GM10266 (cell line): ENCODE measurements at regions not wholly inside any gene's neighbourhood (a gene's known extent, or its start where the extent isn't known, plus 50 kb on each side); places are given as distances from the start of the nearest gene placed in this dataset.
"Not testable (repeated sequence)": the region's sequence is repeated elsewhere in the genome, so short reads cannot be mapped to it uniquely, and the experiment has no call there.

ENCODE experiments used
- DNase-seq: peaks from one replicate; pipeline ENCODE4 v3.0.0; 2012; ENCODE audit errors: extremely low spot score
- TF ChIP-seq, protein P1 (sequence below): IDR thresholded peaks from 2 replicates; pipeline ENCODE4 v1.5.1; 2012; ENCODE audit warnings: mild to moderate bottlenecking, low read depth; ENCODE audit not compliant: control insufficient read depth, insufficient read depth; ENCODE audit errors: missing control alignments

GRCh38 chr12:58104351-58104755 lies 163.0 kb downstream of the ATP23 start:
- TF ChIP-seq, protein P1, sequence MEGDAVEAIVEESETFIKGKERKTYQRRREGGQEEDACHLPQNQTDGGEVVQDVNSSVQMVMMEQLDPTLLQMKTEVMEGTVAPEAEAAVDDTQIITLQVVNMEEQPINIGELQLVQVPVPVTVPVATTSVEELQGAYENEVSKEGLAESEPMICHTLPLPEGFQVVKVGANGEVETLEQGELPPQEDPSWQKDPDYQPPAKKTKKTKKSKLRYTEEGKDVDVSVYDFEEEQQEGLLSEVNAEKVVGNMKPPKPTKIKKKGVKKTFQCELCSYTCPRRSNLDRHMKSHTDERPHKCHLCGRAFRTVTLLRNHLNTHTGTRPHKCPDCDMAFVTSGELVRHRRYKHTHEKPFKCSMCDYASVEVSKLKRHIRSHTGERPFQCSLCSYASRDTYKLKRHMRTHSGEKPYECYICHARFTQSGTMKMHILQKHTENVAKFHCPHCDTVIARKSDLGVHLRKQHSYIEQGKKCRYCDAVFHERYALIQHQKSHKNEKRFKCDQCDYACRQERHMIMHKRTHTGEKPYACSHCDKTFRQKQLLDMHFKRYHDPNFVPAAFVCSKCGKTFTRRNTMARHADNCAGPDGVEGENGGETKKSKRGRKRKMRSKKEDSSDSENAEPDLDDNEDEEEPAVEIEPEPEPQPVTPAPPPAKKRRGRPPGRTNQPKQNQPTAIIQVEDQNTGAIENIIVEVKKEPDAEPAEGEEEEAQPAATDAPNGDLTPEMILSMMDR = no peak
- DNase-seq = no peak

- no peak for DNase-seq
- TF ChIP-seq, protein P1 = no peak
Measured at GRCh38 chr12:58105225-58106119, 164.1 kb downstream of the ATP23 start.

DNA sequence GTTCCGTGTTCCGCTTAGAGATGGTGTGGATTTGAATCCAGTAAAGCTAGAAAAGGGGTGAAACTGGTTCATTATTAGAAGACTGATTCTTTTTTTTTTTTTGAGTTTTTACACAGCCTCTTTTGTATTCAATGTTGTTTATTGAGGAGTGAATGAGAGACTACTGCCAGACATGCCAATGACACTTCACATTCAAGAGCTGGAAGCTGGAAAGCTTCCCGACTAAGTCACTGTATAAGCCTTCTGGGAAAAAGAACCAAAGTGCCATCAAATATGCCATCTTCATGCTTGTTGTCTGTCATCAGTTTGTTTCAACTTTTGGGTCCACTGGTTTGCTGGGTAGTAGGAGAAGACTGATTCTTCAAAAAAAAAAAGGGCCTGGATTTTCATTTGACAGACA lies 164.8 kb downstream of the ATP23 start:
- no peak for DNase-seq
- TF ChIP-seq, protein P1 = no peak

GRCh38 chr12:58117201-58117600 lies 175.8 kb downstream of the ATP23 start:
- TF ChIP-seq, protein P1 = no peak

DNA sequence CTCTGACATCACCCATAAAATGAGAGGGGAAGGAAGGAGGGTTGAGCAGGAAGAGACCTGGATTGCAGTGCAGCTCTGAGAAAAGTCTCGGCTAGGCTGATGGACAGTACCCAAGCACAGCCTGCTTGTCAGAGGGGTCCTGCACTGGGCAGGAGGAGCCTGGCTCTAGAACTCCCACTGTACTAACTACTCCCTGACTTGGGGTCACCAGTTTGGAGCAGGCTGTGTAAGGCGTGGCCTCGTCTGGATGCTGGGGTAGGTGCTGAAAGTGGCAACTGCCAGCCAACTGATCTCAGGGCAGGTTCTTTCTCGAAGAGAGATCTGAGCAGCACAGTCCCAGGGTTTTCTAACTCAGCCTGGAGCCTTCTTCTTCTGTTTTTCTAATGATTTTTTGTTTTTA lies 176.3 kb downstream of the ATP23 start:
- TF ChIP-seq, protein P1 = no peak
- DNase-seq = no peak

More at GRCh38 chr12:58117201-58117600, 175.8 kb downstream of the ATP23 start:
- DNase-seq = no peak

GRCh38 chr12:58125761-58126160 lies 184.4 kb downstream of the ATP23 start:
- not testable (repeated sequence) for DNase-seq

- TF ChIP-seq, protein P1 = no peak
- no peak for DNase-seq
Measured at GRCh38 chr12:58131986-58132755, 190.8 kb downstream of the ATP23 start.
